A549 (cell line): ENCODE measurements at regions not wholly inside any gene's neighbourhood (a gene's known extent, or its start where the extent isn't known, plus 50 kb on each side); places are given as distances from the start of the nearest gene placed in this dataset.

Experiments used
- ATAC-seq, 2 experiments: fragments of 200-7000 bp in 1 of 2; fragments of >200 bp in 1 of 2; cut with Nextera tagmentation in 1 of 2; cut with Tn5 transposase in 1 of 2; 3 replicates each; pipeline versions ENCODE4 v1.8.0 to v1.9.1; 2018 to 2020; ENCODE audit warnings: mild to moderate bottlenecking in 1 of 2, moderate library complexity in 1 of 2
- CTCF ChIA-PET: fragments of 300-600 bp; sonication (Branson Sonifier 250); formaldehyde crosslinking; extraction: SDS; loops from one replicate; lab custom pipeline; 2021; ENCODE audit warnings: antibody characterized with exemption, inconsistent platforms; lab: Yijun Ruan, JAX
- POLR2A ChIA-PET: fragments of 350-600 bp; formaldehyde crosslinking; extraction: SDS; loops from one replicate; lab custom pipeline; 2021; ENCODE audit warnings: antibody characterized with exemption, inconsistent platforms; lab: Yijun Ruan, JAX
- DNase-seq, 2 experiments: peaks; one replicate each; pipeline versions ENCODE4 v3.0.0 to v3.0.0-alpha.2; 2011 to 2016; ENCODE audit warnings: low read depth in 1 of 2, low spot score in 1 of 2
- FAIRE-seq: peaks from 2 replicates; lab custom pipeline; 2011; peaks lifted over from hg19 to GRCh38; lab: Jason Lieb, UNC
- H3K27ac ChIP-seq, 2 experiments: fragments of >200 bp; sonication (Bioruptor Twin); formaldehyde crosslinking; 3 replicates each; pipeline ENCODE4 v1.5.1; 2016 to 2017
- H3K4me1 ChIP-seq: fragments of >200 bp; sonication (Bioruptor Twin); formaldehyde crosslinking; 3 replicates; pipeline ENCODE4 v1.6.1; 2016
- H3K4me2 ChIP-seq: fragments of >200 bp; sonication (Bioruptor Twin); formaldehyde crosslinking; 3 replicates; pipeline ENCODE4 v1.6.1; 2016
- H3K4me3 ChIP-seq: fragments of >200 bp; sonication (Bioruptor Twin); formaldehyde crosslinking; 3 replicates; pipeline ENCODE4 v1.5.1; 2016
- H3K9me3 ChIP-seq: fragments of >200 bp; sonication (Bioruptor Twin); formaldehyde crosslinking; 3 replicates; pipeline ENCODE4 v1.6.1; 2016
- BHLHE40 ChIP-seq: IDR thresholded peaks from 2 replicates; pipeline ENCODE4 v1.6.1; 2012; ENCODE audit warnings: low read depth, low read length, inconsistent platforms
- CEBPB ChIP-seq, 2 experiments: fragments of >200 bp in 1 of 2; sonication (Bioruptor Twin) in 1 of 2; formaldehyde crosslinking in 1 of 2; IDR thresholded peaks; 2 replicates each; pipeline ENCODE4 v1.6.1; 2012 to 2016
- CTCF ChIP-seq: fragments of >200 bp; sonication (Bioruptor Twin); formaldehyde crosslinking; IDR thresholded peaks from 3 replicates; pipeline ENCODE4 v1.5.1; 2016
- EHMT2 ChIP-seq: fragments of 200-600 bp; sonication (generic); IDR thresholded peaks from 2 replicates; pipeline ENCODE4 v1.6.1; 2016; ENCODE audit warnings: antibody characterized with exemption, low read depth, mild to moderate bottlenecking, moderate library complexity
- ELK1 ChIP-seq: fragments of 150-350 bp; IDR thresholded peaks from 2 replicates; pipeline ENCODE4 v1.6.1; 2014; ENCODE audit warnings: low read depth, mild to moderate bottlenecking, low read length
- ESRRA ChIP-seq: fragments of 150-350 bp; IDR thresholded peaks from 2 replicates; pipeline ENCODE4 v1.6.1; 2014; ENCODE audit warnings: mild to moderate bottlenecking, low read length, borderline replicate concordance
- FOSL2 ChIP-seq, 2 experiments: fragments of 450-650 bp in 1 of 2; fragments of >200 bp in 1 of 2; sonication (Bioruptor Twin) in 1 of 2; formaldehyde crosslinking; IDR thresholded peaks; 2 replicates each; pipeline versions ENCODE4 v1.5.0 to v1.6.1; 2016 to 2020; ENCODE audit warnings: mild to moderate bottlenecking in 1 of 2, moderate library complexity in 1 of 2
- HEYL ChIP-seq: fragments of 250-450 bp; sonication (Bioruptor Pico); IDR thresholded peaks from 2 replicates; pipeline ENCODE4 v1.8.0; 2021; ENCODE audit warnings: mild to moderate bottlenecking, moderate library complexity
- HMGXB4 ChIP-seq: fragments of 250-450 bp; sonication (Bioruptor Pico); IDR thresholded peaks from 2 replicates; pipeline ENCODE4 v1.5.0; 2021; ENCODE audit warnings: mild to moderate bottlenecking, moderate library complexity, borderline replicate concordance
- HOXA7 ChIP-seq: fragments of 250-450 bp; sonication (Bioruptor Pico); IDR thresholded peaks from 2 replicates; pipeline ENCODE4 v1.5.0; 2020; ENCODE audit warnings: mild to moderate bottlenecking, moderate library complexity
- HOXB13 ChIP-seq: fragments of 250-450 bp; sonication (Bioruptor Pico); IDR thresholded peaks from 2 replicates; pipeline ENCODE4 v1.5.0; 2020; ENCODE audit warnings: low read depth, mild to moderate bottlenecking, moderate library complexity
- JUNB ChIP-seq: fragments of >200 bp; sonication (Bioruptor Twin); formaldehyde crosslinking; IDR thresholded peaks from 2 replicates; pipeline ENCODE4 v1.6.1; 2016
- KDM1A ChIP-seq: fragments of 200-600 bp; sonication (generic); IDR thresholded peaks from 2 replicates; pipeline ENCODE4 v1.6.1; 2016; ENCODE audit warnings: low read depth, mild to moderate bottlenecking
- NR3C1 ChIP-seq: fragments of >200 bp; sonication (Bioruptor Twin); formaldehyde crosslinking; IDR thresholded peaks from 3 replicates; pipeline ENCODE4 v1.6.1; 2017
- PHF8 ChIP-seq: fragments of 200-600 bp; sonication (generic); IDR thresholded peaks from 2 replicates; pipeline ENCODE4 v1.6.1; 2016; ENCODE audit warnings: low read depth, mild to moderate bottlenecking, antibody characterized with exemption, moderate library complexity, borderline replicate concordance
- RAD21 ChIP-seq, 2 experiments: fragments of >200 bp in 1 of 2; sonication (Bioruptor Twin) in 1 of 2; formaldehyde crosslinking in 1 of 2; IDR thresholded peaks in 1 of 2; conservative IDR thresholded peaks in 1 of 2; 2 replicates in 1 of 2; 3 replicates in 1 of 2; pipeline ENCODE4 v1.6.1; 2012 to 2018; ENCODE audit warnings: inconsistent platforms in 1 of 2
- RARB ChIP-seq: fragments of 250-450 bp; sonication (Bioruptor Pico); IDR thresholded peaks from 2 replicates; pipeline ENCODE4 v1.8.0; 2021; ENCODE audit warnings: mild to moderate bottlenecking, moderate library complexity
- RCOR1 ChIP-seq: fragments of 150-350 bp; IDR thresholded peaks from 2 replicates; pipeline ENCODE4 v1.6.1; 2014; ENCODE audit warnings: antibody characterized with exemption, low read length, low read depth
- RFX5 ChIP-seq: fragments of 450-650 bp; IDR thresholded peaks from 2 replicates; pipeline ENCODE4 v1.7.1; 2014; ENCODE audit warnings: antibody characterized with exemption, mild to moderate bottlenecking, moderate library complexity
- SMC3 ChIP-seq: fragments of >200 bp; sonication (Bioruptor Twin); formaldehyde crosslinking; IDR thresholded peaks from 3 replicates; pipeline ENCODE4 v1.6.1; 2018; ENCODE audit warnings: inconsistent platforms
- TFCP2L1 ChIP-seq: fragments of 250-450 bp; sonication (Bioruptor Pico); IDR thresholded peaks from 2 replicates; pipeline ENCODE4 v1.5.0; 2021; ENCODE audit warnings: mild to moderate bottlenecking
- TP53 ChIP-seq: fragments of 250-450 bp; sonication (Bioruptor Pico); IDR thresholded peaks from 2 replicates; pipeline ENCODE4 v1.5.0; 2021; ENCODE audit warnings: mild to moderate bottlenecking, moderate library complexity
- ZNF302 ChIP-seq: fragments of 250-450 bp; sonication (Bioruptor Pico); IDR thresholded peaks from 2 replicates; pipeline ENCODE4 v1.9.0; 2021; ENCODE audit warnings: inconsistent platforms, mild to moderate bottlenecking, moderate library complexity
- WGBS: methylation state at CpG from one replicate; pipeline ENCODE4 v1.1.6; 2017; ENCODE audit errors: missing lambda C conversion rate; 5-methylcytosine and 5-hydroxymethylcytosine counted together
- TF ChIP-seq, protein P1 (sequence below): fragments of >200 bp; sonication (Bioruptor Twin); formaldehyde crosslinking; IDR thresholded peaks from 3 replicates; pipeline ENCODE4 v1.6.1; 2016
- TF ChIP-seq, protein P2 (sequence below): fragments of >200 bp; sonication (Bioruptor Twin); formaldehyde crosslinking; IDR thresholded peaks from 2 replicates; pipeline ENCODE4 v1.6.1; 2016
- TF ChIP-seq, protein P3 (sequence below): IDR thresholded peaks from 2 replicates; pipeline ENCODE4 v1.6.1; 2012

GRCh38 chr20:10939331-10939941 lies 265.6 kb upstream of the JAG1 start:
- ChIA-PET CTCF (interaction anchor here (1.3 kb wide), 2 partner anchors 15 to 62 kb away, joined by 3 to 4 read pairs; no protein-coding TSS in a partner anchor), POLR2A (no interaction called here)
- Histone ChIP-seq H3K27ac (peak overlapping the region; percentile 3 to 29; a peak in 1 of 6 replicates), H3K9me3 (no peaks in the 10 kb centered on the region), H3K4me1 (peaks cover 9% of the 10 kb centered on the region), H3K4me2 (peak overlapping the region; percentile 37), H3K4me3 (no peak overlapping the region)
- peak in 1 of 2 experiments; percentile 22 for DNase-seq
- WGBS: 46% methylated on average over 2 of the region's 2 CpGs
- FAIRE-seq: peak; percentile 59
- peak; percentile 23; the same call in 1 of the 2 replicates for TF ChIP-seq JUNB
- no peak for TF ChIP-seq ELK1
- TF ChIP-seq HOXB13 (CRISPR knock-in tag): no peak
- no peak for TF ChIP-seq SMC3
- TF ChIP-seq CEBPB (IDR thresholded peaks at IDR 0.05): peak; percentile 83 to 95
- no peak for TF ChIP-seq ZNF302 (CRISPR knock-in tag)
- TF ChIP-seq BHLHE40: no peak
- TF ChIP-seq, protein P1, sequence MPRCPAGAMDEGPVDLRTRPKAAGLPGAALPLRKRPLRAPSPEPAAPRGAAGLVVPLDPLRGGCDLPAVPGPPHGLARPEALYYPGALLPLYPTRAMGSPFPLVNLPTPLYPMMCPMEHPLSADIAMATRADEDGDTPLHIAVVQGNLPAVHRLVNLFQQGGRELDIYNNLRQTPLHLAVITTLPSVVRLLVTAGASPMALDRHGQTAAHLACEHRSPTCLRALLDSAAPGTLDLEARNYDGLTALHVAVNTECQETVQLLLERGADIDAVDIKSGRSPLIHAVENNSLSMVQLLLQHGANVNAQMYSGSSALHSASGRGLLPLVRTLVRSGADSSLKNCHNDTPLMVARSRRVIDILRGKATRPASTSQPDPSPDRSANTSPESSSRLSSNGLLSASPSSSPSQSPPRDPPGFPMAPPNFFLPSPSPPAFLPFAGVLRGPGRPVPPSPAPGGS: no peak
- TF ChIP-seq HEYL (CRISPR knock-in tag): no peak
- TF ChIP-seq ESRRA: no peak
- TF ChIP-seq RAD21 (conservative IDR thresholded peaks at IDR 0.05 in 1 of 2, IDR thresholded peaks at IDR 0.05 in 1 of 2): no peak
- TF ChIP-seq CTCF: no peak
- TF ChIP-seq RARB: no peak
- TF ChIP-seq PHF8: no peak
- TF ChIP-seq KDM1A: no peak
- no peak for TF ChIP-seq HOXA7 (CRISPR knock-in tag)
- TF ChIP-seq EHMT2: no peak
- TF ChIP-seq, protein P2, sequence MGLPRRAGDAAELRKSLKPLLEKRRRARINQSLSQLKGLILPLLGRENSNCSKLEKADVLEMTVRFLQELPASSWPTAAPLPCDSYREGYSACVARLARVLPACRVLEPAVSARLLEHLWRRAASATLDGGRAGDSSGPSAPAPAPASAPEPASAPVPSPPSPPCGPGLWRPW: no peak
- no peak for TF ChIP-seq HMGXB4 (CRISPR knock-in tag)
- TF ChIP-seq, protein P3, sequence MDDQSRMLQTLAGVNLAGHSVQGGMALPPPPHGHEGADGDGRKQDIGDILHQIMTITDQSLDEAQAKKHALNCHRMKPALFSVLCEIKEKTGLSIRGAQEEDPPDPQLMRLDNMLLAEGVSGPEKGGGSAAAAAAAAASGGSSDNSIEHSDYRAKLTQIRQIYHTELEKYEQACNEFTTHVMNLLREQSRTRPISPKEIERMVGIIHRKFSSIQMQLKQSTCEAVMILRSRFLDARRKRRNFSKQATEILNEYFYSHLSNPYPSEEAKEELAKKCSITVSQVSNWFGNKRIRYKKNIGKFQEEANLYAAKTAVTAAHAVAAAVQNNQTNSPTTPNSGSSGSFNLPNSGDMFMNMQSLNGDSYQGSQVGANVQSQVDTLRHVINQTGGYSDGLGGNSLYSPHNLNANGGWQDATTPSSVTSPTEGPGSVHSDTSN: no peak
- no peak for TF ChIP-seq NR3C1
- TF ChIP-seq RCOR1: no peak
- no peak for TF ChIP-seq TFCP2L1 (CRISPR knock-in tag)
- no peak for TF ChIP-seq RFX5
- TF ChIP-seq TP53 (CRISPR knock-in tag): no peak
- 0 out of 2 replicates have a peak, but pooled peaks have one; percentile 18 for TF ChIP-seq FOSL2 (IDR thresholded peaks at IDR 0.05)
- TF ChIP-seq FOSL2 (CRISPR knock-in tag; IDR thresholded peaks at IDR 0.05): peak; percentile 13; the same call in 1 of the 2 replicates
- ATAC-seq: no peak
